ENCODE measurements at regions not wholly inside any gene's neighbourhood (a gene's known extent, or its start where the extent isn't known, plus 50 kb on each side); places are given as distances from the start of the nearest gene placed in this dataset.

- no peak for TF ChIP-seq CTCF (IDR thresholded peaks at IDR 0.05; ENCODE audit: insufficient read depth, low read depth, low read length)
- TF ChIP-seq EZH2 (IDR thresholded peaks at IDR 0.05; ENCODE audit: insufficient read depth, low read length), result no peak
Observed at GRCh38 chr2:122007126-122007525, 251.7 kb downstream of the TSN start.
